ENCODE measurements at regions not wholly inside any gene's neighbourhood (a gene's known extent, or its start where the extent isn't known, plus 50 kb on each side); places are given as distances from the start of the nearest gene placed in this dataset.

- TF ChIP-seq POLR2A (IDR thresholded peaks at IDR 0.05) (no peak), CTCF (IDR thresholded peaks at IDR 0.05) (no peak)
- Histone ChIP-seq H3K36me3 (no peaks in the 10 kb centered on the region), H3K4me1 (no peaks in the 10 kb centered on the region), H3K4me3 (no peak overlapping the region), H3K27me3 (no peaks in the 10 kb centered on the region), H3K27ac (no peak overlapping the region), H3K9me3 (no peaks in the 10 kb centered on the region)
- DNase-seq, result no peak
- intact Hi-C loops (cut with DNase I; ENCODE audit: low total_unique reads), result no loop called here
Observed at GRCh38 chr4:95898226-95898625, 58.3 kb downstream of the PDHA2 start.

- no peaks in the 10 kb centered on the region for H3K36me3 ChIP-seq
- no peaks in the 10 kb centered on the region for H3K4me1 ChIP-seq
- no peaks in the 10 kb centered on the region for H3K27me3 ChIP-seq
- no peak for TF ChIP-seq POLR2A (IDR thresholded peaks at IDR 0.05)
- H3K4me3 ChIP-seq, result no peak overlapping the region
- no peak overlapping the region for H3K27ac ChIP-seq
- DNase-seq, result no peak
- intact Hi-C loops (cut with DNase I; ENCODE audit: low total_unique reads), result no loop called here
- H3K9me3 ChIP-seq, result no peaks in the 10 kb centered on the region
Observed at GRCh38 chr4:95909211-95909610, 69.3 kb downstream of the PDHA2 start.

- H3K4me3 ChIP-seq, result no peak overlapping the region
- DNase-seq, result no peak
- no peaks in the 10 kb centered on the region for H3K4me1 ChIP-seq
- no peaks in the 10 kb centered on the region for H3K9me3 ChIP-seq
- no peak overlapping the region for H3K27ac ChIP-seq
- intact Hi-C loops (cut with DNase I; ENCODE audit: low total_unique reads), result no loop called here
- no peaks in the 10 kb centered on the region for H3K27me3 ChIP-seq
- TF ChIP-seq CTCF (IDR thresholded peaks at IDR 0.05) (no peak), POLR2A (IDR thresholded peaks at IDR 0.05) (no peak)
- H3K36me3 ChIP-seq, result no peaks in the 10 kb centered on the region
Observed at GRCh38 chr4:95910749-95911148, 70.9 kb downstream of the PDHA2 start.

- H3K4me3 ChIP-seq, result no peak overlapping the region
- TF ChIP-seq POLR2A (IDR thresholded peaks at IDR 0.05) (no peak), CTCF (IDR thresholded peaks at IDR 0.05) (no peak)
- H3K9me3 ChIP-seq, result peaks cover 0 to 3% of the 10 kb centered on the region in 2 donors
- no peaks in the 10 kb centered on the region for H3K4me1 ChIP-seq
- no peaks in the 10 kb centered on the region for H3K27me3 ChIP-seq
- DNase-seq, result no peak
- intact Hi-C loops (cut with DNase I; ENCODE audit: low total_unique reads), result no loop called here
- no peak overlapping the region for H3K27ac ChIP-seq
- H3K36me3 ChIP-seq, result no peaks in the 10 kb centered on the region
Observed at GRCh38 chr4:95921470-95921869, 81.6 kb downstream of the PDHA2 start.

GRCh38 chr4:95929448-95930064 lies 89.7 kb downstream of the PDHA2 start:
- TF ChIP-seq CTCF (IDR thresholded peaks at IDR 0.05) (no peak), POLR2A (IDR thresholded peaks at IDR 0.05) (no peak)
- no peak for DNase-seq
- Histone ChIP-seq H3K27me3 (no peaks in the 10 kb centered on the region), H3K36me3 (no peaks in the 10 kb centered on the region), H3K9me3 (peaks cover 0 to 3% of the 10 kb centered on the region in 2 donors), H3K27ac (no peak overlapping the region), H3K4me1 (no peaks in the 10 kb centered on the region), H3K4me3 (no peak overlapping the region)
- intact Hi-C loops (cut with DNase I; ENCODE audit: low total_unique reads), result no loop called here

GRCh38 chr4:95939141-95939540 lies 99.2 kb downstream of the PDHA2 start:
- Histone ChIP-seq H3K4me1 (no peaks in the 10 kb centered on the region), H3K27ac (no peak overlapping the region), H3K4me3 (no peak overlapping the region), H3K27me3 (no peaks in the 10 kb centered on the region), H3K36me3 (peaks cover 0 to 4% of the 10 kb centered on the region in 2 donors), H3K9me3 (no peaks in the 10 kb centered on the region)
- no peak for DNase-seq
- TF ChIP-seq POLR2A (IDR thresholded peaks at IDR 0.05), result no peak
- intact Hi-C loops (cut with DNase I; ENCODE audit: low total_unique reads), result no loop called here
